ENCODE measurements at regions not wholly inside any gene's neighbourhood (a gene's known extent, or its start where the extent isn't known, plus 50 kb on each side); places are given as distances from the start of the nearest gene placed in this dataset.

DNA sequence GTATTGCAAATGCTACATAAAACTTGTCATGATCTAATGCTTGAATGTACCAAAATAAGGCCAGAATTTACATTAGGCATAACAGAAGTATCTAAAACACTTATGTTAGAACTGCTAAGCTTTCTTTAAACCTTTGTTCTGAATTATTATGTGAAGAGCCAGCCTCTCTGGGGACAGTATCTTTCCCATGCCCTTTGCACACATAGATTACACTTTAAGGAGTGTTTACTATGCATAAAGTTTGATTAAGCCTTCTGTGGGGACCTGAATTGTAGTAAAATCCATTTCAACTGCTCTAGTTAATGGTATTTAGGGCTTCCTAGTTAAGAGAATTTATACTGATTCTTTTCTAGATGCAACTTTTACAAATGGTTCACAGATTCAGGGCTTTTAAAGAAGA is 444.7 kb downstream of the IPMK start:
- intact Hi-C loops (cut with DNase I): no loop called here

DNA sequence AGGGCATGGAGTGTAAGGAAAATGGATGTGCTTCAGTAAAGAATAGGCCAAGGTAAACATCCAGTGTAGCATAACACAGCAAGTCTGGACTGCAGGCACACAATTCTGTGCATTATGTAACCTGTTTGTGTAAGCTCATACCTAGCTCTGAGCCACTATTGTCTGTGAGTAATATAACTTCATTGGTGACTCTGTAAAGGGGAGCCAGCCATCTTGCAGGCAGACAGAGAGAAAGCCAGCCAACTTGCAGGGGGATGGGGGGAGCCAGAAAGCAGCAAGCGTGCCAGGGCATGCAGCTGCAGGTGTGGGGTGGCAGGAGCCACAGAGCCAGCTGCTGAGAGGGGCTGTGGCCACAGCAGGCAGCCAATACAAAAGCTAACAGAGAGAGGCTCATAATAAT is 449.2 kb downstream of the IPMK start:
- intact Hi-C loops (cut with DNase I): no loop called here

More for the DNA sequence above, 444.7 kb downstream of the IPMK start:
- DNase-seq (ENCODE audit: low spot score): no peak

DNA sequence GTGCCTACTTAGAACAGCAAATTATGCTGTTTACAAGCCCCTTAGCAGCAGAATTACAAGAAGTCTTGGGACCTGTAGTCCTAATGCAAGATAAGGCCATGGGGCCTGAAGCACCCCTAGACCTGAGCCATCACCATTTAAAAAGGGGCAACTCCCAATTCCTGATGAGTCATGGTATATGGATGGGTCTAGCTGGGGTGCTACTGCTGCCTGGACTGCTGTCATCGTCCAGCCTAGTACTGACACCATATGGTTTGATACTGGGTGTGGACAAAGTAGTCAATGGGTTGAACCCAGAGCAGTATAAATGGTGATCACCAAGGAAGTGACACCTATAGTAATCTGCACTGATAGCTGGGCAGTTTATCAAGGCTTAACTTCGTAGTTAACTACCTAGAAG is 450.0 kb downstream of the IPMK start:
- no peak for DNase-seq (ENCODE audit: low spot score)
- intact Hi-C loops (cut with DNase I): no loop called here

More for the DNA sequence above, 449.2 kb downstream of the IPMK start:
- DNase-seq (ENCODE audit: low spot score): no peak

- intact Hi-C loops (cut with DNase I): no loop called here
- DNase-seq (ENCODE audit: low spot score): no peak
Observed at GRCh38 chr10:57815949-57816348, 451.7 kb downstream of the IPMK start.

DNA sequence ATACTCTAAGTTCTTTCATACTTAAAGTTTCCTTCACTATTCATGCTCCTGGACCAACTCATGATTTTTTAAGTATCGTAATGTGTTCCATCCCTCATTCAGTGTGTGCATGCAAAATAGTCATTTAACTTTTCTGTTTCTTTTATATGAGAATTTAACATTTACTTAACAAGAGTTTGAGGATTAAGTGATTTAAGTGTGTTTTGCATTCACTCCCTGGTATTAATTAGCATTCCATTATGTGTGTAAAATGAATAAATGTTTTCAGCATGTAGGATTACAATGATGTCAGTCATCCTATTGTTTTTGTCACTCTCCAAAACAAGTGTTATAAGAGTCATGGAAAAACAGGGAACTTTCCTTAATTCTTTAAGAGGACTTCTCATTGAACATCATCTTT is 457.7 kb downstream of the IPMK start:
- no peak for DNase-seq (ENCODE audit: low spot score)
- intact Hi-C loops (cut with DNase I): no loop called here

GRCh38 chr10:57807906-57808305 is 459.8 kb downstream of the IPMK start:
- intact Hi-C loops (cut with DNase I): no loop called here
- DNase-seq (ENCODE audit: low spot score): no peak

DNA sequence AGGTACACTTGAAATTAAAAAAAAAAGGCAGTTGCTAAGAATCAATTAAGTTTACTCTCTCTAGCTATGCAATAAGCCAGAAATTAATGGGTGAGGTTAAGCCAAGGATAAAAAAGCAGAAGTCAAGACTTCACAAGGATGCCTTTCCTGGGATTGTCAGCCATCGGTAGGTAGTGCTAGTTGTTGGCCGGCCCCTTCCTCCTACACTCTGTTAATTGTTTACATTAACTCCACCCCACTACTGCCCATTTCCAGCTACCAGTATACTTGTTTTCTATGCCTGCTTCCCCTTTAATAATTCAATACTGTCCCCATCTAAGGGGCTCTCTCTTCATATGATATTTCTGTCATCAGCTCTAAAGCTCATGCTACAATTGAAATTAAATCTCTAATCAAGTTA is 461.0 kb downstream of the IPMK start:
- intact Hi-C loops (cut with DNase I): no loop called here
- DNase-seq (ENCODE audit: low spot score): no peak

DNA sequence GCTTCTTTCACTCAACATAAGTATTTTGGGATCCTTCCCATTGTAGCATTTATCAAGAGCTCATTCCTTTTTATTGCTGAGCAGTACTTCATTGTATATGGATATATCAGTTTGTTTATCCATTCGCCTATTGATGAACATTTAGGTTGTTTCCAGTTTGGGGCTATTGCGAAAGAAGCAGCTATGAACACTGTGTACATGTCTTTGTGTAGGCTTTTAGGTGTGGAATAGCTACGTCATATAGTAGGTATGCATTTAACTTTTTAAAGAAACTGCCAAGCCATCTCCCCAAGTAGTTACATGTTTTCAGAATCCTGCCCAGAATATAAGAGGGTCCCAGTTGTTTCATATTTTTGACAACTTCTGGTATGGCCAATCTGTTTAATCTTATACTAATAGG is 468.1 kb downstream of the IPMK start:
- intact Hi-C loops (cut with DNase I): no loop called here
- no peak for DNase-seq (ENCODE audit: low spot score)

GRCh38 chr10:57798830-57799229 is 468.9 kb downstream of the IPMK start:
- DNase-seq (ENCODE audit: low spot score): no peak
- intact Hi-C loops (cut with DNase I): no loop called here

DNA sequence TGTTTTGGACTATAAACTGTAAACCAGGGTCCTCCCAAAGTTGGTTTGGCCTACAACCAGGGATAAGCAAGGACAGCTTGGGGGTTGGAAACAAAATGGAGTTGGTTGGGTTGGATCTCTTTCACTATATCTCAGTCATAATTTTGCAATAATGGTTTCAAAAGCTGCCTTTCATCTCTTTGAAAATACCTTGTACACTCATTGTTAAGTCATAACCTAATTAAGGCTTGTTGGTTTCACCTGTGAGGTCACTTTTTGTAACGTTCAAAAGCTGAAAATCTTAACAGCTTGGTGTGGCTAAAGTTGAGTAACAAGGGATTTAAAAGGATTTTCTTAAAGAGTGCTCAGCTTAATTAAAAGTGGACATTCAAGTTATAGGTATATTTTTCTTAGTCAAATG is 476.1 kb downstream of the IPMK start:
- DNase-seq (ENCODE audit: low spot score): no peak
- intact Hi-C loops (cut with DNase I): no loop called here

GRCh38 chr10:57790703-57791102 is 477.0 kb downstream of the IPMK start:
- intact Hi-C loops (cut with DNase I): no loop called here

GRCh38 chr10:57788117-57788516 is 479.6 kb downstream of the IPMK start:
- DNase-seq (ENCODE audit: low spot score): no peak
- intact Hi-C loops (cut with DNase I): no loop called here

More at GRCh38 chr10:57790703-57791102, 477.0 kb downstream of the IPMK start:
- no peak for DNase-seq (ENCODE audit: low spot score)

GRCh38 chr10:57786850-57787750 is 480.6 kb downstream of the IPMK start:
- intact Hi-C loops (cut with DNase I): no loop called here

DNA sequence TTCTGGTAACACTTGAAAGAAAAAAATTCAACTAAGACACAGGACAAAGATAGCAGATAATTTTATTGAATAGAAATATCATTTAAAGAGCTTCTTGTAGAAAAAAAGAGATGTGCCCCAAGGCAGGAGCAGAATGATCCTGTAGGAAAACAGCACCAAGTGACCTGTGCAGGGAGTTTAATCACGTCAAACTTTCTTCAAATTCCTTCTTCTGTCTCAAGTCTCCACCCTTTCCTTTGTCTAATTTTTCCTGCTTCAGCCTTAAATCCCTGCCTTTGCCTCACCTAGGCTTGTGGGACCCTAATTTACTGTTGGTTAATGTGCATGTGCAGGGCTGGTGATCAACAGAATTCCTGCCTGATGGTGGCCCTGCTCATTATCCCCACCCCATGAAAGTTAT is 481.4 kb downstream of the IPMK start:
- no peak for DNase-seq (ENCODE audit: low spot score)
- intact Hi-C loops (cut with DNase I): no loop called here

More at GRCh38 chr10:57786850-57787750, 480.6 kb downstream of the IPMK start:
- DNase-seq (ENCODE audit: low spot score): no peak

DNA sequence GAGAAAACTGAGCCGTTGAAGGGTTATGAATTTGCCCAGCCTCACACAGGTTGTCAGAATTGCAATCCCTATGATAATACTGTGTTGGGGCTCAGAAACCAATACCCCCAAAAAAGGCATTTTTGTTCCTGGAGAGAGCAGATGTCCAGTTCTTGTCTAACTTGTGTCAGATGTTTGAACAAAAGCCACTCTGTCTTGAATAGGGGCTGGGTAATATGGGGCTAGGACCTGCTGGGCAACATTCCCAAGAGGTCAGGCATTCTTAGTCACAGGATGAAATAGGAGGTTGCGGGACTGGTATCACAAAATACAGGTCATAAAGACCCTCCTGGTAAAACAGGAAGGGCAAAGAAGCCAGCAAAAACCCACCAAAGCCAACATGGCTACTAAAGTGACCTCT is 482.1 kb downstream of the IPMK start:
- intact Hi-C loops (cut with DNase I): no loop called here
- DNase-seq (ENCODE audit: low spot score): no peak

DNA sequence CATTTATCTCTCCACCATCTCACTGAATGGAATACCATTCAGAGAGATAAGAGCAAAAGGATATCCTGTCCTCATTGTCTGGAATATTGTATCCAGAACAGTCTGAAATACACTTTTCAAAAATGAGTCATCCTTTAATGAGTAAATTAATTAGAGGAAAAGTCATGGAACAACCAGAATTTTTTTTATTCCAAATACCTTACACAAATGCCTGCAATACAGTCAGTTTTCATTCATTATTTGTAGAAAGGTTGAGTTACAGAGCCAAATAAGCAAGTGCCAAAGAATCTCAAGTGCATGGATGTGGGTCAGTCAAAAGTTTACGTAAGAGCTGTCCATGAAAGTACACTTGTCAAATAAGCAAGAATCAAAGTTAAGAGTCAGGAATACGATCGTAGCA is 482.6 kb downstream of the IPMK start:
- intact Hi-C loops (cut with DNase I): no loop called here
- no peak for DNase-seq (ENCODE audit: low spot score)

DNA sequence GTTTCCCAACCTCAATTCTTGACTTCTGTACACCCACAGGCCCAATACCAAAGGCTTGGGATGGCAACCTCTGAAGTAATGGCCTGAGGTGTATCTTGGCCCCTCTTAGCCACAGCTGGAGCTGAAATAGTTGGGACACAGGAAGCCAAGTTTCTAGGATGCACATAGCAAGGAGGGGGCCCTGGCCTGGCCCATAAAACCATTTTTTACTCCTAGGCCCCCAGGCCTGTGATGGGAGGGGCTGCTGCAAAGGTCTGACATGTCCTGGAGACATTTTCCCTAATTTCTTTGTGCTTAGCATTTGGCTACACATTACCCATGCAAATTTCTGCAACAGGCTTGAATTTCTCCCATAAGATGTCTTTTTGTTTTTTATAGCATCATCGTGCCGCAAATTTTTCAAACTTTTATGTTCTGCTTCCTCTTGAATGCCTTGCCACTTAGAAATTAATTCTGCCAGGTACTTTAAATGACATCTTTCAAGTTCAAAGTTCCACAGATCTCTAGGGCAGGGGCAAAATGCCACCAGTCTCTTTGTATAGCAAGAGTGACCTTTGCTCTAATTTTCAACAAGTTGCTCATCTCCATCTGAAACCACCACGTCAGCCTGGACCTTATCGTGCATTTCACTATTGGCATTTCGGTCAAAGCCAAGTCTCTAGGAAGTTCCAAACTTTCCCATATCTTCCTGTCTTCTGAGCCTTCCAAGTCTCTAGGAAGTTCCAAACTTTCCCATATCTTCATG is 490.8 kb downstream of the IPMK start:
- no peak for DNase-seq (ENCODE audit: low spot score)
- intact Hi-C loops (cut with DNase I): no loop called here

DNA sequence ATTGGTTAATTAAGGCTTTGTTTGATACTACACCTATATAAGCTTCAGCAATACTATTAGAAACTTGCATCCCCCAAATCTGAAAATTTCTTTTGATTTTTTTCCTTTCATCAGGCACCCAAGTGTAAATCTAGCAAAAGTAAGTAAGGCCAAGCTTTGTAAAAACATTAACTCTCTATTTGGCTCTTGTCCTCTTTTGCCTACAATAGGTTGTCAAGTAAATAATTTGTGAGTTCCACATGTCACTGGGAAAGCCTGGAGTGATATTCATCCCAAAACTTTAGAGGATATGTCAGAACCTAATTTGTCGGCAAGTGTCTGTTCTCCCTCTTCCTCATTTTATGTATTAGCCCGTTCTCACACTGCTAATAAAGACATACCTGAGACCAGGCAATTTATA is 492.4 kb downstream of the IPMK start:
- intact Hi-C loops (cut with DNase I): no loop called here
- DNase-seq (ENCODE audit: low spot score): no peak

GRCh38 chr10:57769298-57769697 is 498.4 kb downstream of the IPMK start:
- no peak for DNase-seq (ENCODE audit: low spot score)
- intact Hi-C loops (cut with DNase I): no loop called here

DNA sequence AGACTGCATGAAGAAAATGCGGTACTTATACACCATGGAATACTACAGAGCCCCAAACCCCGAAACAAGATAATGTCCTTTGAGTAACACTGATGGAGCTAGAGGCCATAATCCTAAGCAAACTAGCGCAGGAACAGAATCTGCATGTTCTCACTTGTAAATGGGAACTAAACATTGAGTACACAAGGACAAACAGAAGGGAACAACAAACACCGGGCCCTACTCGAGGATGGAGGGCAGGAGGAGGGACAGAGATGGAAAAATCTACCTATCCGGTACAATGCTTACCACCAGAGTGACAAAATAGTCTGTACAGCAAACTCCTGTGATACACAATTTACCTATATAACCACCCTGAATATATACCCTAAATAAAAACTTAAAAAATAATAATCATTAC is 507.9 kb downstream of the IPMK start:
- no peak for DNase-seq (ENCODE audit: low spot score)
- intact Hi-C loops (cut with DNase I): no loop called here

- intact Hi-C loops (cut with DNase I): no loop called here
- DNase-seq (ENCODE audit: low spot score): no peak
Observed at GRCh38 chr10:57754803-57755202, 512.9 kb downstream of the IPMK start.
